ENCODE measurements at regions not wholly inside any gene's neighbourhood (a gene's known extent, or its start where the extent isn't known, plus 50 kb on each side); places are given as distances from the start of the nearest gene placed in this dataset.
"Not testable (repeated sequence)": the region's sequence is repeated elsewhere in the genome, so short reads cannot be mapped to it uniquely, and the experiment has no call there.

DNA sequence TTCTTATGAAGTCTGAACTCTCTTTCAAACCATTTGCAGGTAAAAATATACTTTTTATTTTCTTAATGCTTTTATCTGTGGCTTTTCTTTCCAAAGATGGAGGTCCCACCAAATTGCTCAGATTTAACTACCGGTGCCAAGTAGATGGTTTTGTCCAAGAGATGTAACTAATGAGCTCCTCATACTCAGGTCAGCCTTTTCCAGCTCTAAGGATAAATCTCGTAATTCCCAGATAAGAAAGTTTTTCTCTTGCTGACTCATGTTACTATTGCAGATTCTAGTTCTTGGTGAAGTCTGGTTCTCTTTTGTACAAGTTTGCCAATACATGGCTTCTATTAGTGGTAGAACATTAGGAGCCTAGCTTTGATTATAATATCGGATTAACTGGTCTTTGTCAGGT lies 550.8 kb upstream of the ZNF804A start:
- H3K36me3 ChIP-seq: no peaks in the 10 kb centered on the region

GRCh38 chr2:184049566-184049965 lies 548.8 kb upstream of the ZNF804A start:
- Histone ChIP-seq H3K4me3 (no peak overlapping the region), H3K36me3 (no peaks in the 10 kb centered on the region), H3K27ac (no peak overlapping the region), H3K9me3 (no peaks in the 10 kb centered on the region), H3K4me1 (no peaks in the 10 kb centered on the region), H3K27me3 (no peaks in the 10 kb centered on the region)
- WGBS: 97% methylated on average over 2 of the region's 2 CpGs
- no peak for DNase-seq (ENCODE audit: low spot score in 2 of 2)
- TF ChIP-seq POLR2A (IDR thresholded peaks at IDR 0.05): no peak
- no peak for TF ChIP-seq EP300 (IDR thresholded peaks at IDR 0.05)
- TF ChIP-seq POLR2AphosphoS5 (IDR thresholded peaks at IDR 0.05): no peak
- no peak for TF ChIP-seq CTCF (IDR thresholded peaks at IDR 0.05)

More for the DNA sequence above, 550.8 kb upstream of the ZNF804A start:
- TF ChIP-seq EP300 (IDR thresholded peaks at IDR 0.05): no peak
- TF ChIP-seq POLR2AphosphoS5 (IDR thresholded peaks at IDR 0.05): no peak
- no peak for TF ChIP-seq POLR2A (IDR thresholded peaks at IDR 0.05)
- TF ChIP-seq CTCF (IDR thresholded peaks at IDR 0.05): no peak
- H3K9me3 ChIP-seq: no peaks in the 10 kb centered on the region
- no peaks in the 10 kb centered on the region for H3K4me1 ChIP-seq
- DNase-seq (ENCODE audit: low spot score in 2 of 2): no peak
- H3K27ac ChIP-seq: no peak overlapping the region
- WGBS: 94% methylated on average over 3 of the region's 3 CpGs
- no peaks in the 10 kb centered on the region for H3K27me3 ChIP-seq
- H3K4me3 ChIP-seq: no peak overlapping the region

- Histone ChIP-seq H3K27me3 (no peaks in the 10 kb centered on the region), H3K36me3 (no peaks in the 10 kb centered on the region), H3K27ac (no peak overlapping the region), H3K4me3 (no peak overlapping the region), H3K4me1 (no peaks in the 10 kb centered on the region), H3K9me3 (no peaks in the 10 kb centered on the region)
- no peak for DNase-seq (ENCODE audit: low spot score in 2 of 2)
- no peak for TF ChIP-seq POLR2A (IDR thresholded peaks at IDR 0.05)
- no peak for TF ChIP-seq CTCF (IDR thresholded peaks at IDR 0.05)
- no peak for TF ChIP-seq POLR2AphosphoS5 (IDR thresholded peaks at IDR 0.05)
- TF ChIP-seq EP300 (IDR thresholded peaks at IDR 0.05): no peak
- WGBS: 51% methylated on average over 3 of the region's 3 CpGs
These were observed 545.0 kb upstream of the ZNF804A start for GRCh38 chr2:184053326-184053725.

DNA sequence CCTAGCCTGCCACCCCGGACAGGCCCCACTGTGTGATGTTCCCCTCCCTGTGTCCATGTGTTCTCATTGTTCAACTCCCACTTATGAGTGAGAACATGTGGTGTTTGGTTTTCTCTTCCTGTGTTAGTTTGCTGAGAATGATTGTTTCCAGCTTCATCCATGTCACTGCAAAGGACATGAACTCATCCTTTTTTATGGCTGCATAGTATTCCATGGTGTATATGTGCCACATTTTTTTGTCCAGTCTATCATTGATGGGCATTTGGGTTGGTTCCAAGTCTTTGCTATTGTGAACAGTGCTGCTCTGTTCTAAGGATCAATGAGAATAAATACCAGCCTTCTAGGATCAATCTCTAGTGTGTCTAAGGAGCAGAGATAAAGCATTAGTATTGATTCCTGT lies 543.9 kb upstream of the ZNF804A start:
- H3K27me3 ChIP-seq; H3K36me3 ChIP-seq; H3K4me3 ChIP-seq; H3K9me3 ChIP-seq; H3K4me1 ChIP-seq; DNase-seq (ENCODE audit: low spot score in 2 of 2); H3K27ac ChIP-seq: not testable (repeated sequence)
- WGBS: 82% methylated on average over 1 of the region's 1 CpG

DNA sequence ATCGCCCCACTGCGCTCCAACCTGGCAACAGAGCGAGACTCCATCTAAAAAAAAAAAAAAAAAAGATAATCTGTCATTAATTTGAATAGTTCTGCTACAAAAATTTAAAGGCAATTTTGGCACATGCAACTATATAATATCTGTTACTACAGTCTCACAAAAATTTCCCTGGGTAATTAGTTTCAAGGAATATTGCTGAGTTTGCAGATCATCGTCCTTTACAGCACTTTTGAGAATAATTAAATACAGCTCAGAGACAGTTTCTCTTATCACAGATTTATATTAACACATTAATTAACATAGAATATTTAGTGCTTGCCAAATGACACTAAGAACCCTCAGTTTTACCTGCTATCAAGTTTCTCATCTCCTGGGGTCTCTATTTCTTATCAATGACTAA lies 540.4 kb upstream of the ZNF804A start:
- Histone ChIP-seq H3K4me1 (no peaks in the 10 kb centered on the region), H3K27me3 (no peaks in the 10 kb centered on the region), H3K4me3 (no peak overlapping the region), H3K9me3 (no peaks in the 10 kb centered on the region), H3K27ac (no peak overlapping the region), H3K36me3 (no peaks in the 10 kb centered on the region)
- 70% methylated on average over 4 of the region's 4 CpGs for WGBS
- TF ChIP-seq POLR2A (IDR thresholded peaks at IDR 0.05) (no peak), POLR2AphosphoS5 (IDR thresholded peaks at IDR 0.05) (no peak), CTCF (IDR thresholded peaks at IDR 0.05) (no peak)
- DNase-seq (ENCODE audit: low spot score in 2 of 2): no peak

DNA sequence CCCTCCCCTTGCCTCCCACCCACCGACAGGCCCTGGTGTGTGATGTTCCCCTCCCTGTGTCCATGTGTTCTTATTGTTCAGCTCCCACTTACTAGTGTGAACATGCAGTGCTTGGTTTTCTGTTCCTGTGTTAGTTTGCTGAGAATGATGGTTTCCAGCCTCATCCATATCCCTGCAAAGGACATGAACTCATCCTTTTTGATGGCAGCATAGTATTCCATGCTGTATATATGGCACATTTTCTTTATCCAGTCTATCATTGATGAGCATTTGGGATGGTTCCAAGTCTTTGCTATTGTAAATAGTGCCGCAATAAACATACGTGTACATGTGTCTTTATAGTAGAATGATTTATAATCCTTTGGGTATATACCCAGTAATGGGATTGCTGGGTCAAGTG lies 538.1 kb upstream of the ZNF804A start:
- not testable (repeated sequence) for H3K27ac ChIP-seq; H3K4me1 ChIP-seq; H3K27me3 ChIP-seq; H3K9me3 ChIP-seq; DNase-seq (ENCODE audit: low spot score in 2 of 2); H3K4me3 ChIP-seq; H3K36me3 ChIP-seq
- 90% methylated on average over 3 of the region's 3 CpGs for whole genome bisulfite sequencing

Measured in suprapubic skin (tissue), 4 donors.